GM23338 (cell line): ENCODE measurements at regions not wholly inside any gene's neighbourhood (a gene's known extent, or its start where the extent isn't known, plus 50 kb on each side); places are given as distances from the start of the nearest gene placed in this dataset.

Source experiments
- CTCF ChIP-seq, 2 experiments: fragments of 200-600 bp in 1 of 2; sonication (generic) in 1 of 2; conservative IDR thresholded peaks; 2 replicates each; pipeline versions ENCODE4 v1.5.1 to v1.6.1; 2016 to 2017; ENCODE audit warnings: antibody characterized with exemption in 2 of 2, low read depth in 2 of 2, mild to moderate bottlenecking in 2 of 2, moderate library complexity in 1 of 2
- EZH2 ChIP-seq: fragments of 200-600 bp; sonication (generic); IDR thresholded peaks from one replicate; pipeline ENCODE4 v1.8.0; 2017; ENCODE audit warnings: antibody characterized with exemption, mild to moderate bottlenecking, low read depth; ENCODE audit not compliant: unreplicated experiment
- EZH2phosphoT487 ChIP-seq: fragments of 200-600 bp; sonication (generic); IDR thresholded peaks from one replicate; pipeline ENCODE4 v1.8.1; 2018; ENCODE audit warnings: antibody characterized with exemption; ENCODE audit not compliant: unreplicated experiment
- JUNB ChIP-seq: IDR thresholded peaks from one replicate; pipeline ENCODE4 v1.6.1; 2016; ENCODE audit warnings: antibody characterized with exemption; ENCODE audit not compliant: unreplicated experiment
- POLR2AphosphoS5 ChIP-seq: IDR thresholded peaks from 2 replicates; pipeline ENCODE4 v1.6.1; 2016; ENCODE audit warnings: antibody characterized with exemption, low read depth
- REST ChIP-seq: IDR thresholded peaks from one replicate; pipeline ENCODE4 v1.6.1; 2018; ENCODE audit warnings: antibody characterized with exemption; ENCODE audit not compliant: unreplicated experiment

GRCh38 chr4:111985426-111985825, 159.8 kb upstream of the FAM241A start:
- no peak for TF ChIP-seq CTCF (conservative IDR thresholded peaks at IDR 0.05; ENCODE audit: low read depth in 2 of 2)
- no peak for TF ChIP-seq EZH2
- no peak for TF ChIP-seq JUNB
- TF ChIP-seq EZH2phosphoT487, result no peak
- TF ChIP-seq POLR2AphosphoS5, result no peak
- TF ChIP-seq REST, result no peak
